Prostate gland (tissue), 2 donors: ENCODE measurements at regions not wholly inside any gene's neighbourhood (a gene's known extent, or its start where the extent isn't known, plus 50 kb on each side); places are given as distances from the start of the nearest gene placed in this dataset.

Experiments
- CTCF ChIP-seq, 4 experiments: fragments of 200-600 bp in 2 of 4; fragments of 450-650 bp in 2 of 4; sonication (generic) in 2 of 4; IDR thresholded peaks; 1 replicate in 3 of 4; 2 replicates in 1 of 4; pipeline ENCODE4 v1.5.1; 2016 to 2019; ENCODE audit warnings: antibody characterized with exemption in 4 of 4, mild to moderate bottlenecking in 2 of 4, moderate library complexity in 2 of 4
- POLR2A ChIP-seq: fragments of 450-650 bp; IDR thresholded peaks from one replicate; pipeline ENCODE4 v1.6.1; 2016; ENCODE audit warnings: antibody characterized with exemption, mild to moderate bottlenecking
- POLR2AphosphoS5 ChIP-seq: sonication (generic); formaldehyde crosslinking; IDR thresholded peaks from one replicate; pipeline ENCODE4 v1.6.1; 2017; ENCODE audit warnings: antibody characterized with exemption

- TF ChIP-seq CTCF (IDR thresholded peaks at IDR 0.05) (no peak), POLR2AphosphoS5 (no peak), POLR2A (no peak)
These were observed 718.8 kb upstream of the LRFN5 start for GRCh38 chr14:40887912-40888311.
